Gastrocnemius medialis (tissue), 4 donors: ENCODE measurements at regions not wholly inside any gene's neighbourhood (a gene's known extent, or its start where the extent isn't known, plus 50 kb on each side); places are given as distances from the start of the nearest gene placed in this dataset.

Source experiments
- POLR2A ChIP-seq, 2 donors: fragments of 450-650 bp; IDR thresholded peaks; one replicate each; pipeline ENCODE4 v1.6.1; 2017; ENCODE audit warnings: antibody characterized with exemption in 2 of 2, mild to moderate bottlenecking in 2 of 2, moderate library complexity in 2 of 2
- TF ChIP-seq, protein P1 (sequence below), 5 experiments: fragments of 450-650 bp in 3 of 5; fragments of 200-600 bp in 2 of 5; sonication (generic) in 2 of 5; IDR thresholded peaks in 4 of 5; conservative IDR thresholded peaks in 1 of 5; 1 replicate in 4 of 5; 2 replicates in 1 of 5; pipeline ENCODE4 v1.5.1; 2016 to 2019; ENCODE audit warnings: antibody characterized with exemption in 5 of 5, mild to moderate bottlenecking in 3 of 5, moderate library complexity in 3 of 5

DNA sequence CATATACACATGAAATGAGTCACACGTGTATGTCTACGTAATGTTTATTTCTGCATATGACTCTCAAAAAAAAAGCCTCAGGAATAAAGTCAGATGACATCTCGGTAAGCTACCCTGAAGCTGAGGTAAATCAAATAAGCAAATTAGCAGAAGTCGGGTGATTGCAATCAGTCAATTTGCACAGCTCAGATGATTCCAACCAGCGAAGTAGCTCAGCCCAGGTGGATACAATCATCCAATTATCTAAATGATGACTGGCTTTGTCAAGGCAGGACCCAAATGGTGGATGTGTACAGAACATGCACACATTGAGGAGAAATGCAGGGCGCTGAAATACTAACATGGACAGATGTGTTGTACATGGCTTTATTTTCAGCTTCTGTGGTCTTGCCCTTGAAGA is 148.5 kb downstream of the ZNF486 start:
- TF ChIP-seq, protein P1, sequence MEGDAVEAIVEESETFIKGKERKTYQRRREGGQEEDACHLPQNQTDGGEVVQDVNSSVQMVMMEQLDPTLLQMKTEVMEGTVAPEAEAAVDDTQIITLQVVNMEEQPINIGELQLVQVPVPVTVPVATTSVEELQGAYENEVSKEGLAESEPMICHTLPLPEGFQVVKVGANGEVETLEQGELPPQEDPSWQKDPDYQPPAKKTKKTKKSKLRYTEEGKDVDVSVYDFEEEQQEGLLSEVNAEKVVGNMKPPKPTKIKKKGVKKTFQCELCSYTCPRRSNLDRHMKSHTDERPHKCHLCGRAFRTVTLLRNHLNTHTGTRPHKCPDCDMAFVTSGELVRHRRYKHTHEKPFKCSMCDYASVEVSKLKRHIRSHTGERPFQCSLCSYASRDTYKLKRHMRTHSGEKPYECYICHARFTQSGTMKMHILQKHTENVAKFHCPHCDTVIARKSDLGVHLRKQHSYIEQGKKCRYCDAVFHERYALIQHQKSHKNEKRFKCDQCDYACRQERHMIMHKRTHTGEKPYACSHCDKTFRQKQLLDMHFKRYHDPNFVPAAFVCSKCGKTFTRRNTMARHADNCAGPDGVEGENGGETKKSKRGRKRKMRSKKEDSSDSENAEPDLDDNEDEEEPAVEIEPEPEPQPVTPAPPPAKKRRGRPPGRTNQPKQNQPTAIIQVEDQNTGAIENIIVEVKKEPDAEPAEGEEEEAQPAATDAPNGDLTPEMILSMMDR (IDR thresholded peaks at IDR 0.05 in 4 of 5, conservative IDR thresholded peaks at IDR 0.05 in 1 of 5): no peak
- no peak for TF ChIP-seq POLR2A (IDR thresholded peaks at IDR 0.05)
